ENCODE measurements at regions not wholly inside any gene's neighbourhood (a gene's known extent, or its start where the extent isn't known, plus 50 kb on each side); places are given as distances from the start of the nearest gene placed in this dataset.

GRCh38 chr12:95607642-95608041 lies 56.4 kb upstream of the USP44 start:
- H3K9me3 ChIP-seq (ENCODE audit: control insufficient read depth, insufficient read depth, low read depth, low read length) = no peaks in the 10 kb centered on the region
- CTCF ChIA-PET = interaction anchor here (0.6 kb wide), 1 partner anchor 205 kb away, joined by 6 read pairs; no protein-coding TSS in a partner anchor
- H3K4me1 ChIP-seq (ENCODE audit: control insufficient read depth, insufficient read depth, low read length) = no peaks in the 10 kb centered on the region
- TF ChIP-seq ZNF777 (tag by site-specific recombination; IDR thresholded peaks at IDR 0.05; ENCODE audit: borderline replicate concordance) = no peak
- TF ChIP-seq ZSCAN18 (tag by site-specific recombination; IDR thresholded peaks at IDR 0.05) = no peak
- TF ChIP-seq SP7 (tag by site-specific recombination; IDR thresholded peaks at IDR 0.05) = no peak
- no peak for TF ChIP-seq ZNF391 (tag by site-specific recombination; IDR thresholded peaks at IDR 0.05; ENCODE audit: borderline replicate concordance, low read depth)
- no peak for TF ChIP-seq TRIM28 (IDR thresholded peaks at IDR 0.05; ENCODE audit: borderline replicate concordance, low read length)
- TF ChIP-seq SCRT1 (tag by site-specific recombination; IDR thresholded peaks at IDR 0.05; ENCODE audit: borderline replicate concordance) = no peak
- TF ChIP-seq ZNF175 (tag by site-specific recombination; IDR thresholded peaks at IDR 0.05) = no peak
- no peak for TF ChIP-seq ZNF555 (tag by site-specific recombination; conservative IDR thresholded peaks at IDR 0.05)
- no peak for TF ChIP-seq ZNF132 (tag by site-specific recombination; IDR thresholded peaks at IDR 0.05; ENCODE audit: borderline replicate concordance)
- TF ChIP-seq EGR2 (tag by site-specific recombination; IDR thresholded peaks at IDR 0.05; ENCODE audit: low read depth) = no peak
- no peak for TF ChIP-seq PRDM2 (tag by site-specific recombination; IDR thresholded peaks at IDR 0.05; ENCODE audit: borderline replicate concordance)
- TF ChIP-seq ZNF146 (tag by site-specific recombination; IDR thresholded peaks at IDR 0.05) = no peak
- TF ChIP-seq ZNF433 (tag by site-specific recombination; IDR thresholded peaks at IDR 0.05; ENCODE audit: low read depth) = no peak
- TF ChIP-seq ZNF354C (tag by site-specific recombination; IDR thresholded peaks at IDR 0.05; ENCODE audit: borderline replicate concordance, low read depth) = no peak
- TF ChIP-seq YY1 (tag by site-specific recombination; IDR thresholded peaks at IDR 0.05) = no peak
- no peak overlapping the region for H3K27ac ChIP-seq (ENCODE audit: extremely low read depth, low read depth, low read length)
- no peaks in the 10 kb centered on the region for H3K36me3 ChIP-seq (ENCODE audit: control insufficient read depth in 2 of 2, insufficient read depth in 1 of 2, low read length in 2 of 2)
- no peak overlapping the region for H3K4me3 ChIP-seq (ENCODE audit: low read depth, low read length)
- POLR2A ChIA-PET = no interaction called here

- H3K27ac ChIP-seq (ENCODE audit: extremely low read depth, low read depth, low read length) = no peak overlapping the region
- H3K36me3 ChIP-seq (ENCODE audit: control insufficient read depth in 2 of 2, insufficient read depth in 1 of 2, low read length in 2 of 2) = no peaks in the 10 kb centered on the region
- CTCF ChIA-PET = interaction anchor here (1.3 kb wide), 1 partner anchor 31 kb away, joined by 3 read pairs; no protein-coding TSS in a partner anchor
- H3K9me3 ChIP-seq (ENCODE audit: control insufficient read depth, insufficient read depth, low read depth, low read length) = no peaks in the 10 kb centered on the region
- H3K4me1 ChIP-seq (ENCODE audit: control insufficient read depth, insufficient read depth, low read length) = no peaks in the 10 kb centered on the region
- no peak overlapping the region for H3K4me3 ChIP-seq (ENCODE audit: low read depth, low read length)
- POLR2A ChIA-PET = no interaction called here
- no peak for TF ChIP-seq ZNF280D (tag by site-specific recombination; IDR thresholded peaks at IDR 0.05)
- TF ChIP-seq ZNF623 (tag by site-specific recombination; IDR thresholded peaks at IDR 0.05) = no peak
- TF ChIP-seq ZNF202 (tag by site-specific recombination; IDR thresholded peaks at IDR 0.05; ENCODE audit: borderline replicate concordance) = no peak
- no peak for TF ChIP-seq KLF17 (tag by site-specific recombination; IDR thresholded peaks at IDR 0.05)
- no peak for TF ChIP-seq ZNF239 (tag by site-specific recombination; IDR thresholded peaks at IDR 0.05)
- no peak for TF ChIP-seq ZBTB17 (tag by site-specific recombination; IDR thresholded peaks at IDR 0.05)
These were observed 54.6 kb upstream of the USP44 start for GRCh38 chr12:95605875-95606274.

Data from HEK293 (cell line).